H7 (cell line): ENCODE measurements at regions not wholly inside any gene's neighbourhood (a gene's known extent, or its start where the extent isn't known, plus 50 kb on each side); places are given as distances from the start of the nearest gene placed in this dataset.
"Not testable (repeated sequence)": the region's sequence is repeated elsewhere in the genome, so short reads cannot be mapped to it uniquely, and the experiment has no call there.

ENCODE experiments used
- DNase-seq: peaks from one replicate; pipeline ENCODE4 v3.0.0; 2012
- H3K27me3 ChIP-seq: 2 replicates; pipeline ENCODE4 v1.6.0; 2011; ENCODE audit warnings: mild to moderate bottlenecking, low read length; ENCODE audit not compliant: control insufficient read depth, insufficient read depth
- H3K36me3 ChIP-seq: replicated peaks from 2 replicates; pipeline ENCODE4 v1.5.1; 2011; ENCODE audit warnings: low read length; ENCODE audit not compliant: control insufficient read depth, insufficient read depth
- H3K4me3 ChIP-seq: 2 replicates; pipeline ENCODE4 v1.5.1; 2011; ENCODE audit warnings: low read depth, mild to moderate bottlenecking, control low read depth, low read length, moderate library complexity; ENCODE audit not compliant: insufficient read depth

DNA sequence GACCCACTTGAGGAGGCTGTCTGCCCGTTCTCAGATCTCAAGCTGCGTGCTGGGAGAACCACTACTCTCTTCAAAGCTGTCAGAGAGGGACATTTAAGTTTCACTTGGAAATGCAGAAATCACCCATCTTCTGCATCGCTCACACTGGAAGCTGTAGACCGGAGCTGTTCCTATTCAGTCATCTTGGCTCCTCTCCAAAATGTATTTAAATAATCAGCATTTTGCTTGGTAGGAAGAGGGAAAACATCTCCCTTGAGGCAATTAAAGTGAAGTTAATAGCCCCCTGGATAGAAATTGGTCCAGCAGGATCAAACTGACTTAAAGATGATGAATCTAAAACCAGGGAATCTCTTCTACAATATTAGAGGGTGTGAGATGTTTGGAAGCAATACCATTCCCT lies 151.7 kb downstream of the CSNK2A3 start:
- DNase-seq, H3K36me3 ChIP-seq: not testable (repeated sequence)

DNA sequence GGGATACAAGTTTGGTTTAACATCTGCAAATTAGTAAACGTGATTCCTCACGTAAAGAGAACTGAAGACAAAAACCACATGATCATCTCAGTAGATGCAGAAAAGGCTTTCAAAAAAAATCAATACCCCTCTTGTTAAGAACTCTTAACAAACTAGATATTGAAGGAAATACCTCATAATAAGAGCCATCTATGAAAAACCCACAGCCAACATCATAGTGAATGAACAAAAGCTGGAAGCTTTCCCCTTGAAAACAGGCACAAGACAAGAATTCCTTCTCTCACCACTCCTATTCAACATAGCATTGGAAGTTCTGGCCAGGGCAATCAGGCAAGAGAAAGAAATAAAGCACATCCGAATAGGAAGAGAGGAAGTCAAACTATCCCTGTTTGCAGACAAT lies 160.5 kb downstream of the CSNK2A3 start:
- no peaks in the 10 kb centered on the region for H3K27me3 ChIP-seq
- no peak for DNase-seq
- no peaks in the 10 kb centered on the region for H3K36me3 ChIP-seq
- no peak overlapping the region for H3K4me3 ChIP-seq

More for the DNA sequence above, 151.7 kb downstream of the CSNK2A3 start:
- not testable (repeated sequence) for H3K27me3 ChIP-seq, H3K4me3 ChIP-seq

DNA sequence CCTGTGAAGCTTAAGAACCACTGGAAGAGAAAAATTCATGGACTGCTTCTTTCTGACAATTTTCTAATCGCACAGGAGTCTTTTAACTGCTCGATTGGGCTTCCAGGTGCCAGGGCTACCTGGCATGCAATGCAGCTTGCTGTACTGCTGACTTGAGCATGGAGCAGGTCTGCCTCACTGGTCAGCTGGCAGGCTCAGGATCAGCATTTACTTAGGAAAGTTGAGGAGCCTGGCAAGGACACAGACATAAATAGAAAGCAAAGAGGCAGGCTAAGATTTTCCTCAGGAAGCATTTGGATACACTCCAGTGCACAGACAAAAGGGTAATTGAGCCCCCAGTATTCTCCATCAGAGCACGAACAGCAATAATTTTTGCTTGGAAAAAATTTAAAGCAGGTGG lies 163.5 kb downstream of the CSNK2A3 start:
- Histone ChIP-seq H3K36me3 (no peaks in the 10 kb centered on the region), H3K27me3 (no peaks in the 10 kb centered on the region), H3K4me3 (no peak overlapping the region)
- DNase-seq, result no peak

DNA sequence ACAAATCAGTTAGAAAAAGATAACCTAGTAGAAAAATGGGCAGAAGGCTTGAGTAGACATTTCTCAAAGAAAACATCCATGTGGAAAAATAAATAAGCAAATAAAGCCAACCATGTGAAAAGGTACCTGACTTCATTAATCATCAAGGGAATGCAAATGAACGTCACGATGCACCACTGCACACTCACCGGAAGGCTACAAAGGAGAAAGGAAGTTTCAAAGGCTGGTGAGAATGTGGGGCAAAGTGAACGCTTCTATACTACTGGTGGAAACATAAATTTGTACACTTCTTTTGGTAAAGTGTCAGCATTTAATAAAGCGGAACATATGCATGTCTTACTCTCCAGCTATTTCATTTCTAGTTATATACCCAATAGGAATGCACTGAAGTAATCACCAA lies 166.8 kb downstream of the CSNK2A3 start:
- DNase-seq, result no peak
- Histone ChIP-seq H3K27me3 (no peaks in the 10 kb centered on the region), H3K36me3 (no peaks in the 10 kb centered on the region), H3K4me3 (no peak overlapping the region)

DNA sequence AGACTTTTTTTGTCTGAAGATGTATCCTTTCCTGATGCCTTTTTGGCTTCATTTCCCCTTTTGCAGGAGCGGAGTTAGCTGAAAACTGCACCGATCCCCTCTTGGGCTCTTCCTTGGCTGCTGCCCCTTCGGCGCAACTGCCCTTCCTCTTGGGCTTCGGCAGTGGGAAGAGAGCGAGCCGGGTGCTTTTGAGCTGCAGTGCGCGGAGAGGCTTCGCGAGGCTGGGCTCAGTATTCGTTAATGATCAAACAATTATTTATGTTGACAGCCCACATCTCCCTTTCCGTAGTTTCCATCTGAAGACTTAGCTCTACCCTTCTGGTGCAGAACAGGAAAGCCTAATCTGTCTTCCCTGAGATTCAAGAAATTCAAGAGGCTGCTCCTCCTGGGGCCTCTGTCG lies 170.8 kb downstream of the CSNK2A3 start:
- Histone ChIP-seq H3K4me3 (no peak overlapping the region), H3K27me3 (no peaks in the 10 kb centered on the region), H3K36me3 (no peaks in the 10 kb centered on the region)
- no peak for DNase-seq

DNA sequence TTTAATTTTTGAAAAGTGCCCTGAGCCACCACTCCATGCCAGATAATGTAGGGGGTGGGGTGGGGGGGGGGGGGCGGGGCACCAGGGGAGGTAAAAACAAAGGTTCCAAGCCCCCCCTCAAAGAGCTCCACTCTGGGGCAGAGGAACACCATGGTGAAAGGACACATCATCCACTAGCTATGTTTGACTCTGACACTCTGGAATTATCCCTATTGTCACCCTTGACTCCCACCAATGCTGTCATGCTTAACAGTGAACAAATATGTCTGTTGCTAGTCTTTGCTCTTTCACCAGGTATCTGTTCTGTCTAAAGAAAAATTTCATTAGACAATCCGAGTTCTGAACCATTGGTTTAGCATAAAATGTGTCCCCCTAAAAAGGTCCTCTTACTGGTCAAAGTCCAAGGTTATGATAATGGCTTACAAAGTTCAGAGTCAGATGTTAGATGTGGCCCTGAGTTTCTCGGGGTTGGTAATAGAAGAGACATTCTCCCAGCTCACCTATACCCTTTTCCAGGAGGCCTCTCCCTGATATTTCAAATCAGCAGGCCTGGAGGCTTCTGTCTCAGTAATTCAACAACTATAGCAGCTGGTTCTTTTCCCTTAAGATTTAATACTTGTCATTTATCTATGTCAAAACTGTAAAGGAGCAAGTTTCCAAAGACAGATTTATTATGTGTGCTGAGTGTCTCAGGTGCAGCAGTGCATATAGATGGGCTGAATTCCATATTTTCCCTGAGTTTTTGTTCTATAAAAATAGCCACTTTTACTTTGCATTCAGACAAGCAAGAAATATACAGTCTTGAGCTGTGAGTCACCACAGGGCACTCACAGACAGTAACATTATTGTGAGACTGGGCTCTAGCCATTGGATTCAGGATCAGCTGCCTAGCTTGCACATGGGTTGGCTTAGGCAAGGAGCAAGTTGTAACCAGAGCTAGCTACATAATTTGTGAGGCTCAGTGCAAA lies 174.1 kb downstream of the CSNK2A3 start:
- Histone ChIP-seq H3K4me3 (no peak overlapping the region), H3K36me3 (no peaks in the 10 kb centered on the region), H3K27me3 (no peaks in the 10 kb centered on the region)
- no peak for DNase-seq

DNA sequence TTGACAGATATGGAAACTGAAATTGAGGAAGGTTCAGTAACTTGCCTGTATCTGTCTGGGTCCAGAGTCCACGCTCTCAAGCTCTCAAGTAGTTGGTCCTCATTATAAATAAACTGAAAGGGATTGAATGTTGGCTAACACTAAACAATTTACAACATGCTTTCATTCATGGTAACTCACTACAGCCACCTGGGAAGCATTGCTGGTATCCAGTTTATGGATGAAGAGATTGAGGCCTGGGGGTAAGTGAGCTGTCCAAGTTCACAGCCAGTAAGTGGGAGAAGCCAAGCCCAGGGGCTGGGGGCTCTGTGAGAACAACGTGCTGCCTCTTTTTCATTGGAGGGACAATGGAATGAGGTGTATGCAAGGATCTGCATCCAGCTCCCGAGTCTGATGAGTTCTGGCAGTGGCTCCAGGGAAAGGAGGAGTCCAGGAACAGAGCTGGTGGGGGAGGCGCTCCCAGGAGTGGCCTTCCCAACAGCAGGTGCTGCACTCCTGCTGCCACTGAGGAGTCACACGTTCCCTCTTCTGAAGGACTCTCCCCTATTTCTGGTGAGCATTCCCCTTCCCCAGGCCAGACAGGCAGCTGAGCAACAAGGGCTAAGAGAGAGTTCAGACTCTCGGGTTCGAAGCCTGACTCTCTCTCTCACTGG lies 175.8 kb downstream of the CSNK2A3 start:
- no peak overlapping the region for H3K4me3 ChIP-seq
- DNase-seq, result peak; percentile 25
- H3K27me3 ChIP-seq, result no peaks in the 10 kb centered on the region
- H3K36me3 ChIP-seq, result no peaks in the 10 kb centered on the region

DNA sequence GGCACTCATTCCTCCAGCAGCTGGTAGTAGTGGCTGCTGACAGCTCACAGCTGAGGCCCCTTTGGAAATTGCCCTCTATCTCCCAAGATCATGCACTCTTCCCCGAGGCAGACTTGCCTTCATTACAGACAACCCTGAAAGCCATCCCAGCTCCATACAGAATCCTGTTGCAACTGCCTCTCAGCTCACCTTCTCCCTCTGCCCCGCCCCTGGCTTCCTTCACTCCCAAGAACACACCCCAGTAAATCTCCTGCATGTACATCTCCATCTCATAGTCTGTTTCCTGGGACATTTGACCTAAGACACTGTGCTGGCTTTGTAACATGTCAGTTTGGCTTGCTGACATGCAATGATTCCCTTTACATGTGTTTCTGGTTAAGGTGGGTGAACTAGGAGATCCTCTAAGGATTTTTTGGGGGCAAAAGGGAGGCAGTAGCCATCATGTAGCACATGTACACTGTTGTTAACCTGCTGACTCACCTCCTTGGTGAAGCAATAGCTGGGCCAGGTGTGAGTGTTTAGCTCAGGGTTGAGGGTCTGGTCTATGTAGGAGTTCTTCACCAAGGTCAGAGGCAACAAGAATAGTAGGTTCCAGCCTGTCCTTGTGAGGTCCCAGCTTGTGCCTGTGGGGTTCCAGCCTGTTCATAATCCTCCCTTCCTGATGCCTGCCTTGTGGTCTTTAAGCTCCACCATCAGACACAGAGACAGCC lies 179.6 kb downstream of the CSNK2A3 start:
- no peak for DNase-seq
- Histone ChIP-seq H3K27me3 (no peaks in the 10 kb centered on the region; the same call in 1 of the 2 replicates), H3K4me3 (no peak overlapping the region), H3K36me3 (no peaks in the 10 kb centered on the region)

DNA sequence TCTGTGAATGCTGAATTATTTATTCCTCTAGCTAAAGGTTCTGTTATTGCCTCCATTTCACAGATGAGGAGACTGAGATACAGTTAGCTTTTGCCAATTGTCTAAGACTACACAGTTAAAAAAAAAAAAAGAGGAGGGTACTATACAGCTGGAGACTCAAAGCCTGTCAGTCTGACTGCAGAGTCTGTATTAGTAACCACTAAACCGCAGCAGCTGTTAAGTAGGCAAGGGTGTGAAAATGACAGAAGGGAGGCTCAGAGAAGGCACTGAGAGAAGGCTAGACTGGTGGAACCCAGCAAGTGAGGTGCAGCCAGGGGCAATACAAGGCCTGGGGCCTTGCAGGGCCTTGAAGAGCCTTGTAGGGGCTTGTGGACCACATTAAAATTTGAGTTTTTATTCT lies 181.2 kb downstream of the CSNK2A3 start:
- H3K4me3 ChIP-seq, result no peak overlapping the region
- H3K27me3 ChIP-seq, result no peaks in the 10 kb centered on the region; the same call in 1 of the 2 replicates
- H3K36me3 ChIP-seq, result no peaks in the 10 kb centered on the region

DNA sequence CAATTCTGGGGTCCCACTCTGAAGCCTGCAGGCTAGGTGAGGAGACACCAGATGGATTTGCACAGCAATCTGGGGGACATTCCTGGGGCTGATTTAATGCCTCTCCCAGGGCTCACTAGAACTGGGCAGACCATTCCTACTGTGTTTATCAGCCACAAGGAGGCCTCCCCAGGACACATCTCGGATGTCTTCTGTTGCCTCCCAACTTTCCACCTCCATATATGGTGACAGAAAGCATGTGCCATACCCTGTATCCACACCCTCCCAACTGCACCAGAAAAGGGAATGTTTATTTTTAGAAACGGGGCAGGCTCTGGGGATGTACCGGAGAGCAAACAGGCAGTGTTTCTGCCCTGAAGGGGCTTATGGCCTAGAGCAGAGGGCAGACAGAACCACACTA lies 181.8 kb downstream of the CSNK2A3 start:
- DNase-seq, result no peak
- no peaks in the 10 kb centered on the region for H3K36me3 ChIP-seq
- H3K4me3 ChIP-seq, result no peak overlapping the region
- H3K27me3 ChIP-seq, result no peaks in the 10 kb centered on the region; the same call in 1 of the 2 replicates

More for the DNA sequence above, 181.2 kb downstream of the CSNK2A3 start:
- DNase-seq, result no peak

DNA sequence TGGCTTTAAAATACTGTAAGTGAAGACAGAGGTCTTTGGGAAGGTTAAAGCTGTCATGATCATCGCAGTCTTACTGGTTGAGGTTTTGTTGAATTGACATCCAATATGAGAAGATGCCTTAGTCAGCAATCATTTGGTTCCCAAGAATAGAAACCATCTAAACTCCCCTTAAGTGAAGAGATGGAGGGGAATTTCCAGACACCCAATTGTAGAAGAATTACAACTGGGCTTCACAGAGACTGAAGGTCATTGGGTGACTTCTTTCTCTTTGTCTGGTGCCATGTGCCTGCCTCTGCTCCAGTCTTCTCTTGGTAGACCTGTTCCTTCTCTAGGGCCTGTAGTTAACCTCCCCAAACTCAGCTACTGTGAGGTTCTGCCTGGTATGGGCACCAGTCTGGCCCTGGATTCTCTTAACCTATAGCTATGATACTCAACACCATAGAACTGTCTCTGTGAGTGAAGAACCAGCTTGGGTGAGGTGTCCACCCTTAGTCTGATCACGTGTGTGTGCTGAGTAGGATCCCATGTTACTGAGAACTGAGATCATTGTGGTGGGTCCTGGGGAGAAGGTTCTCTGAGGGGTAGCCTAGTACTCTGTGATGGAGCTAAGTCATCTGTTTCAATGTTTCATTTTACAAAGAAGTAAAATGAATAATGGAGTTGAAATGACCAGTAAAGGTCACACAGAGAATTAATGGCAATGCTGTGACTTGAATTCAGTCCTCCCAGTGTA lies 182.5 kb downstream of the CSNK2A3 start:
- Histone ChIP-seq H3K36me3 (no peaks in the 10 kb centered on the region), H3K27me3 (no peaks in the 10 kb centered on the region; the same call in 1 of the 2 replicates), H3K4me3 (no peak overlapping the region)
- no peak for DNase-seq

DNA sequence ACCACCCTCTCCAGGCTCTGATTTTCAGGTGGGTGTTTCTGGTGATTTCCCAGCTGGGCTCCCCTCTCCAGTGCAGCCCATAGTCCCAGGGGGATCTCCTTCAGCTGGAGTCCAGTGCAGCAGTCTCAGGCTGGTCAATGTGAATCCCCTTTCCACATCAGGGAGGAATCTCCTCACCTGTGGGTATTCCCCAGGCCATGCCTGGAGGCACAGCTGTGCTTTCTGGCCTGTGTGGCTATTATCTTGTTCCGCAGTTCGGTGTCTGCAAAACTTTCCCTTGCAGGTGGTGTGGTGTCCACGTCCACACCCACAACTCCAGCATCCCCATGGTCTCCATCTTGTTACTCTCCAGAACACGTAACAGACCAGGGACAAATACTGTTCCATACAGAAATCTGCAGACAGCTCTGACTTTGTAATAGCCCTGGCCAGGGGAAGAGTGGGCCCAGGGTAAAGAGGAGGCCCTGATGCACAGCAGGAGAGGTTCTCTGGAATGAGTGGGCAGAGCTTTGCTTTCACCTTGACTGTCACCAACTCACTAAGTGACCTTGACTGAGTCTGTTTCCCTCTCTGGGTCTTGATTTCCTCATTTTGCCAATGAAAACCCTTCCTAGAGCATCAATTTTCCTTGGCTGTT lies 183.2 kb downstream of the CSNK2A3 start:
- Histone ChIP-seq H3K36me3 (no peaks in the 10 kb centered on the region), H3K27me3 (no peaks in the 10 kb centered on the region; the same call in 1 of the 2 replicates), H3K4me3 (no peak overlapping the region)
- DNase-seq, result no peak

DNA sequence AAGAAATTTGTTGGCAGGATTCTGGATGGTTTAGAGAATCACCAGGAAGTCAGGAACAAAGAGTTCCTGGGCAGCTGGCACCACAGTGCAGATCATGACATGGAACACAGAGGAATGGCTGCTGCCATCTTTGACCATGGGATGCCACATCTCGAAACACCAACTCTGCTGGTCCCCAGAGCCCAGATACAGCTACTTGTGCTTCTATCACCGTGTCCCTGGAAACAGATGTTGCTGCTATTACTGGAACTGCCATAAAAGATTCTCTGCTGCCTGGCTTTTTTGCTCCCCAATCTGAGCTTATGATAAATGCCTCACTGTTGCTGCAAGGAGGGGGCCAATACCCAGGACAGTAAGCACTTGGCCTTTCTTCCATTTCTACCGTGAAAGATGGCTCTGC lies 185.2 kb downstream of the CSNK2A3 start:
- no peak for DNase-seq
- Histone ChIP-seq H3K4me3 (no peak overlapping the region), H3K36me3 (no peaks in the 10 kb centered on the region), H3K27me3 (no peaks in the 10 kb centered on the region; the same call in 1 of the 2 replicates)

DNA sequence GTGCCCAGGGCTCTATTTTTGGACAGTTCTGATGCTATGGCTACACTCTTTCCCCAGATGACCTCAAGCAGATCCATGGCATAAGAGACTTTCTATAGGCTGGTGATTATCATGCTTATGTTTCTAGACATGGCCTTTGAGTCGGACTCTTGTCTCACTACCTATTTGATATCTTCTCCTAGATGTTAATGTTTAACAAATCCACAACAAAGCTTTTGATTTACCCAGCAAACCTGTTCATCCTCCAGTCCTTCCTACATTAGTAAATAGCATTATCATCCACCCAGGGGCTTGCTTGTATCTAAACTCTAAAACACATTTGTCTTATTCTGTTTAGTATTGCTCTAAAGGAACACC lies 188.7 kb downstream of the CSNK2A3 start:
- Histone ChIP-seq H3K36me3 (no peaks in the 10 kb centered on the region), H3K27me3 (no peaks in the 10 kb centered on the region)
- DNase-seq, result no peak

More for the DNA sequence above, 188.7 kb downstream of the CSNK2A3 start:
- H3K4me3 ChIP-seq, result no peak overlapping the region
